Pancreas (tissue), 10 donors: ENCODE measurements at regions not wholly inside any gene's neighbourhood (a gene's known extent, or its start where the extent isn't known, plus 50 kb on each side); places are given as distances from the start of the nearest gene placed in this dataset.

Experiments used
- ATAC-seq, 4 donors: fragments of 200-7000 bp; cut with Tn5 transposase; one replicate each; pipeline versions ENCODE4 v1.8.0 to v1.9.1; 2020; ENCODE audit warnings: mild to moderate bottlenecking in 4 of 4, moderate library complexity in 4 of 4
- DNase-seq, 6 donors: peaks; one replicate each; pipeline ENCODE4 v3.0.0-alpha.2; 2020
- FAIRE-seq: peaks from 2 replicates; lab custom pipeline; 2012; peaks lifted over from hg19 to GRCh38; lab: Jason Lieb, UNC
- H3K27ac ChIP-seq, 4 donors: fragments of 200-600 bp; sonication (generic); 1 replicate in 3 of 4; 2 replicates in 1 of 4; pipeline versions ENCODE4 v1.5.0 to v1.8.0; 2020
- H3K27me3 ChIP-seq, 4 donors: fragments of 200-600 bp; one replicate each; pipeline ENCODE4 v1.8.0; 2021
- H3K36me3 ChIP-seq, 3 donors: fragments of 200-600 bp; sonication (generic) in 1 of 3; one replicate each; pipeline versions ENCODE4 v1.5.0 to v1.8.0; 2020 to 2021
- H3K4me1 ChIP-seq, 3 donors: fragments of 200-600 bp; one replicate each; pipeline ENCODE4 v1.8.0; 2021
- H3K4me3 ChIP-seq, 4 donors: fragments of 200-600 bp; sonication (generic) in 2 of 4; one replicate each; pipeline versions ENCODE4 v1.5.0 to v1.8.0; 2020 to 2021
- H3K9me3 ChIP-seq, 4 donors: fragments of 200-600 bp; one replicate each; pipeline ENCODE4 v1.8.0; 2021
- CTCF ChIP-seq, 4 donors: fragments of 200-600 bp; sonication (generic) in 3 of 4; IDR thresholded peaks; one replicate each; pipeline versions ENCODE4 v1.5.0 to v1.8.0; 2021; ENCODE audit warnings: antibody characterized with exemption in 4 of 4
- WGBS, 2 donors: extraction: QIAGEN DNeasy Blood & Tissue Kit; methylation state at CpG; one replicate each; pipeline ENCODE4 v1.1.7; 2013; 5-methylcytosine and 5-hydroxymethylcytosine counted together
- intact Hi-C, 3 donors: fragments of 100-400 bp; cut with DNase I; formaldehyde crosslinking; loops; one replicate each; pipeline versions ENCODE4 v1.11.1 to v1.14.2; 2022
- donor health status: healthy with polysubstance abuse.
- donor health status: DM: no; HTN: no; CAD: no; lungs with moderate emphysema.
- donor health status: DM: no; HTN: no; CAD: no.
- donor health status: control.
- donor health status: control.
- donor health status: Bipolar disorder and iron deficiency.
- donor health status: DM: yes; HTN: yes; CAD: no.
- donor health status: DM: no; HTN: no; CAD: no.
- donor health status: DM: no; HTN: no; CAD: no.
- donor health status: DM: yes; HTN: yes; CAD: no.

- no peaks in the 10 kb centered on the region for H3K9me3 ChIP-seq
- 69 to 90% methylated on average over 4 of the region's 4 CpGs for WGBS, 2 donors
- intact Hi-C loops: no loop called here
Observed at GRCh38 chr18:41456831-41457230, 498.2 kb upstream of the PIK3C3 start.

GRCh38 chr18:41449612-41450011 is 505.4 kb upstream of the PIK3C3 start:
- H3K27ac ChIP-seq: no peak overlapping the region

More at GRCh38 chr18:41456831-41457230, 498.2 kb upstream of the PIK3C3 start:
- TF ChIP-seq CTCF (IDR thresholded peaks at IDR 0.05): no peak
- FAIRE-seq: no peak
- no peak for ATAC-seq
- no peaks in the 10 kb centered on the region for H3K4me1 ChIP-seq
- DNase-seq: no peak
- H3K27me3 ChIP-seq: no peaks in the 10 kb centered on the region
- H3K27ac ChIP-seq: no peak overlapping the region
- H3K4me3 ChIP-seq: no peak overlapping the region
- no peaks in the 10 kb centered on the region for H3K36me3 ChIP-seq

GRCh38 chr18:41444943-41445342 is 510.1 kb upstream of the PIK3C3 start:
- Histone ChIP-seq H3K9me3 (no peaks in the 10 kb centered on the region), H3K4me3 (no peak overlapping the region), H3K36me3 (no peaks in the 10 kb centered on the region), H3K27ac (no peak overlapping the region), H3K27me3 (no peaks in the 10 kb centered on the region), H3K4me1 (no peaks in the 10 kb centered on the region)
- intact Hi-C loops: no loop called here
- ATAC-seq (no peak), FAIRE-seq (no peak), DNase-seq (no peak)
- WGBS, 2 donors: 43 to 49% methylated on average over 2 of the region's 2 CpGs
- TF ChIP-seq CTCF (IDR thresholded peaks at IDR 0.05): no peak

More at GRCh38 chr18:41449612-41450011, 505.4 kb upstream of the PIK3C3 start:
- Histone ChIP-seq H3K4me1 (no peaks in the 10 kb centered on the region), H3K27me3 (no peaks in the 10 kb centered on the region), H3K36me3 (no peaks in the 10 kb centered on the region), H3K4me3 (no peak overlapping the region), H3K9me3 (no peaks in the 10 kb centered on the region)
- intact Hi-C loops: no loop called here
- TF ChIP-seq CTCF (IDR thresholded peaks at IDR 0.05): no peak
- no peak for DNase-seq
- no peak for ATAC-seq
- FAIRE-seq: no peak

GRCh38 chr18:41436772-41437171 is 518.3 kb upstream of the PIK3C3 start:
- Histone ChIP-seq H3K4me3 (no peak overlapping the region), H3K27ac (no peak overlapping the region), H3K36me3 (no peaks in the 10 kb centered on the region), H3K4me1 (no peaks in the 10 kb centered on the region), H3K27me3 (no peaks in the 10 kb centered on the region), H3K9me3 (no peaks in the 10 kb centered on the region)
- DNase-seq: no peak
- no peak for TF ChIP-seq CTCF (IDR thresholded peaks at IDR 0.05)
- intact Hi-C loops: no loop called here
- no peak for FAIRE-seq
- WGBS, 2 donors: 85 to 96% methylated on average over 1 of the region's 1 CpG
- ATAC-seq: no peak

GRCh38 chr18:41418598-41418997 is 536.4 kb upstream of the PIK3C3 start:
- Histone ChIP-seq H3K27ac (no peak overlapping the region), H3K4me3 (no peak overlapping the region), H3K36me3 (no peaks in the 10 kb centered on the region), H3K27me3 (no peaks in the 10 kb centered on the region), H3K9me3 (no peaks in the 10 kb centered on the region), H3K4me1 (no peaks in the 10 kb centered on the region)
- 70 to 83% methylated on average over 3 of the region's 3 CpGs for WGBS, 2 donors
- no peak for ATAC-seq
- no peak for DNase-seq
- TF ChIP-seq CTCF (IDR thresholded peaks at IDR 0.05): no peak
- no peak for FAIRE-seq
- intact Hi-C loops: no loop called here
